GM12874 (cell line): ENCODE measurements at regions not wholly inside any gene's neighbourhood (a gene's known extent, or its start where the extent isn't known, plus 50 kb on each side); places are given as distances from the start of the nearest gene placed in this dataset.

Experiments used
- TF ChIP-seq, protein P1 (sequence below): IDR thresholded peaks from 2 replicates; pipeline ENCODE4 v1.5.1; 2011; ENCODE audit warnings: low read depth, mild to moderate bottlenecking, control low read depth, low read length, moderate library complexity; ENCODE audit not compliant: insufficient read depth

DNA sequence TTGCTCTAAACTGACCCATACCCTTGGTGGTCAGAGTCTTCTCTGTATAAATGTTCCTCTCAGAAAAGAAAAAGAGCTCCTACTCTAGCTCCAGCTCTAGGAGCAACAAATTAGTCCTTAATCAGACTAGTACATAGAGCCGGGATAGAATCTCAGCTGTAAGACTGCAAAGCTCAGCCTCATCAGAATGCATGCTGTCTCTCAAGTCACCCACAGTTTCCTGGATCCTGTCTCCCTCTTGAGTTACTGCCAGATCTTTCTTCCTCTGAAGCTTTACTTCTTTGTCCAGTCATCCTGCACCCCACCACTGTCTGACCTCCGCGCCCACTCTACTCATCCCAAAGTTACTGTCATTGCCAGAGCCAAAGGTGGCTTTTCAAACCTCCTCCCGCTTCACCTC lies 139.3 kb upstream of the PRMT8 start:
- TF ChIP-seq, protein P1, sequence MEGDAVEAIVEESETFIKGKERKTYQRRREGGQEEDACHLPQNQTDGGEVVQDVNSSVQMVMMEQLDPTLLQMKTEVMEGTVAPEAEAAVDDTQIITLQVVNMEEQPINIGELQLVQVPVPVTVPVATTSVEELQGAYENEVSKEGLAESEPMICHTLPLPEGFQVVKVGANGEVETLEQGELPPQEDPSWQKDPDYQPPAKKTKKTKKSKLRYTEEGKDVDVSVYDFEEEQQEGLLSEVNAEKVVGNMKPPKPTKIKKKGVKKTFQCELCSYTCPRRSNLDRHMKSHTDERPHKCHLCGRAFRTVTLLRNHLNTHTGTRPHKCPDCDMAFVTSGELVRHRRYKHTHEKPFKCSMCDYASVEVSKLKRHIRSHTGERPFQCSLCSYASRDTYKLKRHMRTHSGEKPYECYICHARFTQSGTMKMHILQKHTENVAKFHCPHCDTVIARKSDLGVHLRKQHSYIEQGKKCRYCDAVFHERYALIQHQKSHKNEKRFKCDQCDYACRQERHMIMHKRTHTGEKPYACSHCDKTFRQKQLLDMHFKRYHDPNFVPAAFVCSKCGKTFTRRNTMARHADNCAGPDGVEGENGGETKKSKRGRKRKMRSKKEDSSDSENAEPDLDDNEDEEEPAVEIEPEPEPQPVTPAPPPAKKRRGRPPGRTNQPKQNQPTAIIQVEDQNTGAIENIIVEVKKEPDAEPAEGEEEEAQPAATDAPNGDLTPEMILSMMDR: no peak

DNA sequence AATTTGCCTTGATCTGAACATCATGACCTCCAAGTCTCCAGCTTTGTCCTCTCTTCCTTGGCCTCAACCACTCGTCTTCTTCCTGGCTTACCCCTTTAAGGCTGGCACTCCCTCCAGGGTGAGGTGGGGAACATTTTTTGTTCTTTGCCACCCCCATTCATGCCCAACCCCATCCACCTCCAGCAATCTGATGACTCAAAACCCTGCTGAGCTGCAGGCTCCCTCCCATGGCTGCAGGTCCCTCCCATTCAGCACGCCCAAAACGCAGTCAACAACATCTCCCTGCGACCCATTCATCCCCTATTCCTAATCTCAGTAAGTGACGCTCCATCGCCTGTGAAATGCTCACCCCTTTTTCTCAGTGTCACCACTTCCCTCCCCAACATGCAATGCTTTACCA lies 138.8 kb upstream of the PRMT8 start:
- TF ChIP-seq, protein P1: no peak

GRCh38 chr12:3353621-3354020 lies 137.4 kb upstream of the PRMT8 start:
- TF ChIP-seq, protein P1: no peak

GRCh38 chr12:3354586-3354985 lies 136.4 kb upstream of the PRMT8 start:
- TF ChIP-seq, protein P1: no peak

- TF ChIP-seq, protein P1: no peak
These were observed 135.6 kb upstream of the PRMT8 start for GRCh38 chr12:3355378-3355900.

DNA sequence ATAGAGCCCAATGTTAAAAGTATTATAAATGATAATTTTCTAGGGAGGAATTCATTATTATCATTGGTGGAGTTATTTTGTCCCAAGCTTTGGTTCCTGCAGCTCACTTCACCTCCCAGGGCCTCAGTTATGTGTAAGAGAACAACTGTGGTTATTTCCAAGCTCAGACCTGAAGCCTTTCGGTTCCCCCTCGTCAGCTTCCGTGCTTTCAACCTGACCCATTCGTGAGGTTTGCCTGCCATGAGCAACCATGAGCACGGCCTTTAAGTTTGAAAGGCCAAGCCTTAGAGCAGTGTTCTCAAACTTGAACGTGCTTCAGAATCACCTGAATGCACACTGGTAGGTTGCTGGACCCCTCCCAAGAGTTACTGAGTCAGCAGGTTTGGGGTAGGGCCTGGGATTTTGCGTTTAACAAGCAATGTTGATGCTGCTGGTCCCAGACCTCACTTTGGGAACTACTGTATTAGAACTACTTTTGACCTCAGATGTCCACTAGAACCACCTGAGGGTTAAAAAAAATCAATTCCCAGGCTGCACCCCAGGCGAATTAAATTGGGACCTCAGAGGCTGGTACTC lies 133.0 kb upstream of the PRMT8 start:
- TF ChIP-seq, protein P1: no peak

DNA sequence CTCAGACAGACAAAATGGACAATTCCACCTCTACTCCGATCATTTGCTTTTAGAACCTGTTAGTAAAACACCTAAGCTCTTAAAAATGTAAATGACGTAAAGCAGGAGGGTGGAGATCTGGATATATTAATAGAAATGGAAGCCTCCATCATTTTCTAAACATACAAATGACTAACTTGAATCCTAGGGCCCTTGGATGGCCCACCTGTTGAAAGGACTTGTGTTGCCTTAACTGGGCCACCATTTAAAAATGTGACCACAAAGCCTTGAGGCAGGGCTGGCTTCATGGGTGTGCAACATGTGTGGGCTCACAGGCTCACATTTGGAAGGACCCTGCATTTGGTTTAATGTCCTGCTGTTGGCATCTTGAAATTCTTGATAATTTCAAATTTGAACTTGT lies 131.5 kb upstream of the PRMT8 start:
- TF ChIP-seq, protein P1: no peak
